ENCODE measurements at regions not wholly inside any gene's neighbourhood (a gene's known extent, or its start where the extent isn't known, plus 50 kb on each side); places are given as distances from the start of the nearest gene placed in this dataset.

DNA sequence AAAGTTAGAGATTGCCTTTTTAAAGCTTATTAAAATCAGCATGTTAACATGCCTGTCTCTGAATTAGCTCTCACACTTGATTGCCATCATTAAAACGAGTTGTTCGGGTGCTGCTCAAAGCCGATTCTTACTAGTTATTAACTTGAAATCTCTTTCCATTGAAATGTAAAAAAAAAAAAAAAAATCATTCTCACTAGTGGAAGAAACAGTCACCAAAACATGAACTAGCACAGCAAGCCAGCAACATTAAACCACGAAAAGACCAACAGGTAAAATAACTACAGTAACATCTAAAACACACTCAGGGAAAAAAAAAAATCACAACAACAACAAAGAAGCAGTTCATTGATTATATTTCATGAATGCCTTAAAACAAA lies 264.5 kb downstream of the MEIS1 start:
- DNase-seq (no peak), ATAC-seq (no peak)
- no peak overlapping the region for H3K27ac ChIP-seq (ENCODE audit: low read length)
- H3K4me1 ChIP-seq (ENCODE audit: control insufficient read depth, insufficient read depth, low read length) = no peaks in the 10 kb centered on the region
- intact Hi-C loops (cut with DNase I) = no loop called here
- H3K9me3 ChIP-seq (ENCODE audit: control insufficient read depth, low read length) = no peaks in the 10 kb centered on the region
- no peaks in the 10 kb centered on the region for H3K27me3 ChIP-seq (ENCODE audit: control insufficient read depth, insufficient read depth)
- 85% methylated on average over 4 of the region's 4 CpGs for WGBS
- no peak overlapping the region for H3K4me3 ChIP-seq (ENCODE audit: low read length)

DNA sequence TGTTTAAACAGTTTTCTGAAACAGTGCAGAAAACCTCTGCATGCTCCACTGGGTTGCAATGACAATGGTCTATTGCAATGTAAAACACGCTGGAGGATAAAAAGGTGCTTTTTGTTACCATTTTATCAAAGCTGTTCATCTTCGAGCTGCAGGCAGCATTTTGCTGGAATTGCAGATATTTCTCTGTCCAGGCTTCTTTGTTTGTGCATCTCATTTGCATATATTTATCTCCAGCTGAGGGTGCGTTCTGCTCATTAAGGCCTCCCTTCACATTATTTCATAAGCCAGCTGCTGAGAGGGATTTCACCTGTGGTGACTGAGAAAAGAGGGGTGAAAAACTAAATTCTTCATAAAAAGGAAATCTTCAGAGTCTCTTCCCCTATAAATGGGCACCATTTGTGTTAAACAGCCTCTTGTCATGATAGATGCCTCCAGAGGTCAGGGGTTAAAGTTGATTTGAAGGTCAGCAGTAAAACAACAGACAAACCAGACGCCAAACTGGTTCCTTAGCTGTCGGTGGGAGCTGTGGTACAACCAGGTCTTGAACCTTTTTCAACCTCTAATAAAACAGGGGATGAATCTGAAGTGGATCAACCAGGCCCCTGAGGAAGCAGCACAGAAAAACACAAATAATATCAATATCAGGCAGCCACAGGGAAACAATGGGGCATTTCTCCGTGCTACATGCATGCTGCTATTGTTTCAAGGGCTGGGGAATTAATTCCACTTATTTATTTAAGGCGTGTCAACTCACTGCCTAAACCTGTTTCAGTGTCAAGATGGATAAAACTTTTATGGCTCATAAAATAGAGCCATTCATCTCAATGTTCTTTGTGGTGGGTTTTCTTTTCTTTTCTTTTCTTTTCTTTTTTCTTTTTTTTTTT lies 265.1 kb downstream of the MEIS1 start:
- intact Hi-C loops (cut with DNase I) = no loop called here
- Histone ChIP-seq H3K4me1 (ENCODE audit: control insufficient read depth, insufficient read depth, low read length) (no peaks in the 10 kb centered on the region), H3K4me3 (ENCODE audit: low read length) (no peak overlapping the region), H3K27ac (ENCODE audit: low read length) (no peak overlapping the region), H3K27me3 (ENCODE audit: control insufficient read depth, insufficient read depth) (no peaks in the 10 kb centered on the region), H3K9me3 (ENCODE audit: control insufficient read depth, low read length) (no peaks in the 10 kb centered on the region)
- WGBS = 71% methylated on average over 7 of the region's 7 CpGs
- DNase-seq (no peak), ATAC-seq (no peak)

DNA sequence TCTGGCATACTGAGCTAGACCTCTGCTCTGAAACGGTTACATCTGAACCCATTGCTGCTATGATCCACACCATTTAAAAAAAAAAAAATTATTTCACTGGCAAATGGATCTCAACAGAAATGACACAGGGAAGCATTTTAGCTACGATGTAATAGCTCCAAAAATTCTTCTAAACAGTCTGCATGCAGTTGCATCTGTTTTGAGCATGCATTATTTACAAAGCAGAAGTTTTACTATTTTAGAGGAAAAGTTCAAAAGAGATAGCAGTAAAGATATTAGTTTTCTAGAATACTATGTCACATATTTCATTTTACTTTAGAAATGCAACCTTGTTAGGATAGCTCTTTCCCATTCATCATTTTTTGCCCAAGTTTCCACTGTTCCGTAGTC lies 265.7 kb downstream of the MEIS1 start:
- no peak overlapping the region for H3K27ac ChIP-seq (ENCODE audit: low read length)
- WGBS = 78% methylated on average over 3 of the region's 3 CpGs

DNA sequence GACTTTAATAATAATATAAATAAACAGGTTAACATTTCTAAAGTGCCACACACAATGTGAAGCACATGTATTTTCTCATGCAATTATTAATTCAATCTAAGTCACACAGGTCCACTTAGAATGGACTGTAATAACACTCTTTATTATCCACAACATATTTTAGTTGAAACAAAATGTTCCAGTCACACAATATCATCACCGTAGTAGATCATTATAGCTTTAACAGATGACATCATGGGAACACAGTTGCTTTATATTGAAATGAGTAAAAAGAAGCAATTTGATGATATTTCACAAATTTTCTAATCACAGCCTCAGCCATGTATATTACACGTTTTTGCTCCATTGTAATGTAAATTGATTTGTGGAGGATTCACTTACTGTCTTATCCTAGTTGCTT lies 266.3 kb downstream of the MEIS1 start:
- WGBS = 76% methylated on average over 2 of the region's 2 CpGs
- Histone ChIP-seq H3K9me3 (ENCODE audit: control insufficient read depth, low read length) (no peaks in the 10 kb centered on the region), H3K4me3 (ENCODE audit: low read length) (no peak overlapping the region), H3K27me3 (ENCODE audit: control insufficient read depth, insufficient read depth) (no peaks in the 10 kb centered on the region), H3K27ac (ENCODE audit: low read length) (no peak overlapping the region), H3K4me1 (ENCODE audit: control insufficient read depth, insufficient read depth, low read length) (no peaks in the 10 kb centered on the region)
- intact Hi-C loops (cut with DNase I) = no loop called here
- DNase-seq = no peak
- ATAC-seq = no peak

More for the DNA sequence above, 265.7 kb downstream of the MEIS1 start:
- Histone ChIP-seq H3K4me3 (ENCODE audit: low read length) (no peak overlapping the region), H3K9me3 (ENCODE audit: control insufficient read depth, low read length) (no peaks in the 10 kb centered on the region), H3K4me1 (ENCODE audit: control insufficient read depth, insufficient read depth, low read length) (no peaks in the 10 kb centered on the region), H3K27me3 (ENCODE audit: control insufficient read depth, insufficient read depth) (no peaks in the 10 kb centered on the region)
- DNase-seq (no peak), ATAC-seq (no peak)
- intact Hi-C loops (cut with DNase I) = no loop called here

DNA sequence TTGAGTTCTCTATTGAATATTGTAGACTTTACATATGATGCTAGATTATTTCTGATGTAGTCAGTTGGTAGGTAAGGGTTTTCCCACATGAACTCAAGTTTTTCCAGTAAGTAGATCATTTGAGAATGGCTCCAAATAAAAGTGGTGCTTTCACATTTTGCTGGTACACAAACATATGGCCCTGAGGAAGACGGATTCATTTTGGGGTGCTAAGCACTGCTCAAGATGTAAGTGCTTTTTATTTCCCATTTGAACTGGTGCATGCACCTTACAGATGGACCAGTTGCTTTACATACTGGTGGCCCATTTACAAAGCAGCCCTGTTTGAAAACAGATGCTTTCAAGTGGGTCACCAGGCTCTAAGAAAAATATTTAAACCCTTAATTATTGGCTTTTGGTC lies 266.7 kb downstream of the MEIS1 start:
- no peaks in the 10 kb centered on the region for H3K9me3 ChIP-seq (ENCODE audit: control insufficient read depth, low read length)
- intact Hi-C loops (cut with DNase I) = no loop called here
- no peaks in the 10 kb centered on the region for H3K4me1 ChIP-seq (ENCODE audit: control insufficient read depth, insufficient read depth, low read length)
- no peak for DNase-seq
- H3K4me3 ChIP-seq (ENCODE audit: low read length) = no peak overlapping the region
- ATAC-seq = no peak
- no peak overlapping the region for H3K27ac ChIP-seq (ENCODE audit: low read length)
- WGBS = 85% methylated on average over 1 of the region's 1 CpG
- H3K27me3 ChIP-seq (ENCODE audit: control insufficient read depth, insufficient read depth) = no peaks in the 10 kb centered on the region

DNA sequence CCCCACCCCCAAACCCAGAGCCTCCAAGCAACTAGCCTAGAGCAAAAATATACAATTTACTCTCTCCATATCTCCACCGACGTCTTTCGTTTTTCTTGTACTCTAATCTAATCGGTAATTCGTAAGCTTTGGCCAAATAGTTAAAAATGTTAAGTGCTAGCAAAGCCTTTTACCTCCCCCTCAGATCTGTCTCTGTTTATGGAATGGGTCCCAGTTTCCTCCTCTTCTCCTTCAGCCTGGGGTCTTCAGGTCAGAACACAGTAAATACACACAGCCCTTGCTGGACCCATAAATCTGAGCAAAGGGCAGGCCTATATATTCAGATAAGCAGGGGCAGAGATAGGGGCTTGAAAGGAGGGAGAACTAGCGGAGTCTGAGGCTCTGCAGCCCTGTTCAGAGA lies 267.4 kb downstream of the MEIS1 start:
- no peaks in the 10 kb centered on the region for H3K27me3 ChIP-seq (ENCODE audit: control insufficient read depth, insufficient read depth)
- intact Hi-C loops (cut with DNase I) = no loop called here

DNA sequence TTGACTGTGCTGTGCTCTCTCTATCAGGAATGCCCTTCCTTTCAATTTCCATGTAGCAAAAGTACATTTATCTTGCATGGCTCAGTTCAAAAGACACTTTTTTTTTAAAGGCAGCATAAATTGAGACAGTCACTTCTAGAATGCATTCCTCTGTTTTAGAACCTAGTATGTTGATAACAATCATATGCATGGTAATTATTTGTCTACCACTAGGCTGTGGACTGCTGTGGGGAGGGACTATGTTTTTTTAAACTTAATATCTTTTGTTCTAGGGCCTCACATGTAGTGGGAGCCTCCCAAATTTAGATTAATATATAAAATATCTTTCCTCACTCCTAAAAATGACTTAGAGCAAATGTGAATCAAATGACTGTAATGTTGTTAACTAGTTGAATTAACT lies 269.9 kb downstream of the MEIS1 start:
- no peaks in the 10 kb centered on the region for H3K4me1 ChIP-seq (ENCODE audit: control insufficient read depth, insufficient read depth, low read length)
- intact Hi-C loops (cut with DNase I) = no loop called here
- H3K27me3 ChIP-seq (ENCODE audit: control insufficient read depth, insufficient read depth) = peaks cover 3% of the 10 kb centered on the region
- H3K4me3 ChIP-seq (ENCODE audit: low read length) = no peak overlapping the region
- ATAC-seq (no peak), DNase-seq (no peak)
- H3K27ac ChIP-seq (ENCODE audit: low read length) = no peak overlapping the region
- no peaks in the 10 kb centered on the region for H3K9me3 ChIP-seq (ENCODE audit: control insufficient read depth, low read length)

More for the DNA sequence above, 267.4 kb downstream of the MEIS1 start:
- Histone ChIP-seq H3K4me3 (ENCODE audit: low read length) (no peak overlapping the region), H3K27ac (ENCODE audit: low read length) (no peak overlapping the region), H3K4me1 (ENCODE audit: control insufficient read depth, insufficient read depth, low read length) (no peaks in the 10 kb centered on the region), H3K9me3 (ENCODE audit: control insufficient read depth, low read length) (no peaks in the 10 kb centered on the region)
- ATAC-seq (no peak), DNase-seq (no peak)
- WGBS = 36% methylated on average over 6 of the region's 6 CpGs

DNA sequence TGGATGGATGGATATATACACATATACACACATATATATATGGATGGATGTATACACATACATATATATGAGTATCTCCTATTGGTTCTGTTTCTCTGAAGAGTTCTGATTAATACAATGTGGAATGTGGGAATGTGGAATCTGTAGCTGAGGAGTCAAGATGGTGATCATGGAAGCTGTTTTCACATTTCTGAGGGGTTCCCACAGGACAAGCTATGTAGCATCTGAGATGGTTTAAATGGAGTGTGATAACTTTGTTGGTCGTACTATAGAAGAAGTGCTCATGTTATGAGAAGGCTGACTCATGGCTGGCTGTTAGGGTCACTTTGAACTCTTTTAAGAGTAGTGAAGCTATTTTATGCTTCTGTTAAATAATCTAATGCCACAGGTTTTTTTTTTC lies 279.7 kb downstream of the MEIS1 start:
- Histone ChIP-seq H3K9me3 (ENCODE audit: control insufficient read depth, low read length) (no peaks in the 10 kb centered on the region), H3K27me3 (ENCODE audit: control insufficient read depth, insufficient read depth) (peaks cover 1% of the 10 kb centered on the region), H3K4me1 (ENCODE audit: control insufficient read depth, insufficient read depth, low read length) (no peaks in the 10 kb centered on the region), H3K4me3 (ENCODE audit: low read length) (no peak overlapping the region), H3K27ac (ENCODE audit: low read length) (no peak overlapping the region)
- WGBS = 80% methylated on average over 1 of the region's 1 CpG
- ATAC-seq (no peak), DNase-seq (no peak)
- intact Hi-C loops (cut with DNase I) = no loop called here

DNA sequence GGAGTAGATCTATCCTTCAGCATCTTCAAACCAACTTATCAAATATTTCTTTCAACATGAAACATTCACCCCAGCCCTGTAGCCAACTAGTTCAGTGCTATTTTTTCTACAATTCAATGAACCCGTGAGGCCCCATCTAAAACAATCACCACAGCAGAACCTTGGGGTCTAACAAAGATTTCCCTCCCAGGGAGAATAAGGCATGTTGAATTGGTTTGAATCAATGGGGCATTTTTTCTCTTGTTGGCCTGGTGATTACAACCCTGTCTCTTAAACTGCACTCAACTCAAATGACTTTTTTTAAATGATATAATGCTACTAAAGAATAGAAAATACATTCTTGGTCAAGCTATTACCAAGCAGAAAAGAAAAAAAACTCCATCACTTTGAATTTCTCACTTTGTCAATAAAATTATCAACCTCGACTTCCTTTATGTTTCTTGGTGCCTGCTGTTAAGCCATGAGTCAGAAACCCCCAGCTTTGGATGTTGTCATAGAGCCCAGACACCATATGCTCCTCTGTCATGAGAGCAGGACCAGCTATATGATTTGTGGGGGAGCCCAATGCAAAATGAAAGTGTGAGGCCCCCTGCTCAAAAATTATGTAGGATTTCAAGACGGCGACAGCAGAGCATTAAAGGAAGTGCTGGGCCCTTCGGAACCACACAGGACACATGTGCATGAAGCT lies 282.4 kb downstream of the MEIS1 start:
- intact Hi-C loops (cut with DNase I) = no loop called here
- ATAC-seq = no peak
- Histone ChIP-seq H3K4me3 (ENCODE audit: low read length) (no peak overlapping the region), H3K27me3 (ENCODE audit: control insufficient read depth, insufficient read depth) (no peaks in the 10 kb centered on the region), H3K4me1 (ENCODE audit: control insufficient read depth, insufficient read depth, low read length) (no peaks in the 10 kb centered on the region), H3K27ac (ENCODE audit: low read length) (no peak overlapping the region), H3K9me3 (ENCODE audit: control insufficient read depth, low read length) (no peaks in the 10 kb centered on the region)
- WGBS = 57% methylated on average over 5 of the region's 5 CpGs
- DNase-seq = no peak

DNA sequence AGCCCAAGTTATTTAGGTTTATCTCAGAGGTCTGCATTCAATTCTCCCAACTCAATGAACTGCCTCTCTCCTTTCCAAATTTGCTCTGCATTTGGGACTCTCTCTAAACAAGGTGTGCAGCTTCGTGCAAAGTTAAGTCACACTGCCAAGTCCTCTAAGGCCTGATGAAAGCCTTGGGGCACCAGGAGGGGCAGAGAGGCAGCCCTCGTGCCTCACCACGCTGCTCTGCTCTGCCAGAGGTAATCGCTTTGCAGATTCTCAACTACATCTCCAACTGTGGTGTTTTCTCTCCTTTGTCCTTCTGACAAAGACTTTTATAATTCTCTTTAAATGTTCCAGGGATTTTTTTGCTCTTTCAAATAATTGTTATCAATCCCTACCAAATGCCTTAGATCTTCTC lies 283.0 kb downstream of the MEIS1 start:
- Histone ChIP-seq H3K27ac (ENCODE audit: low read length) (no peak overlapping the region), H3K9me3 (ENCODE audit: control insufficient read depth, low read length) (no peaks in the 10 kb centered on the region), H3K4me3 (ENCODE audit: low read length) (no peak overlapping the region), H3K4me1 (ENCODE audit: control insufficient read depth, insufficient read depth, low read length) (no peaks in the 10 kb centered on the region), H3K27me3 (ENCODE audit: control insufficient read depth, insufficient read depth) (no peaks in the 10 kb centered on the region)
- DNase-seq (no peak), ATAC-seq (no peak)
- intact Hi-C loops (cut with DNase I) = no loop called here
- 69% methylated on average over 4 of the region's 4 CpGs for WGBS

DNA sequence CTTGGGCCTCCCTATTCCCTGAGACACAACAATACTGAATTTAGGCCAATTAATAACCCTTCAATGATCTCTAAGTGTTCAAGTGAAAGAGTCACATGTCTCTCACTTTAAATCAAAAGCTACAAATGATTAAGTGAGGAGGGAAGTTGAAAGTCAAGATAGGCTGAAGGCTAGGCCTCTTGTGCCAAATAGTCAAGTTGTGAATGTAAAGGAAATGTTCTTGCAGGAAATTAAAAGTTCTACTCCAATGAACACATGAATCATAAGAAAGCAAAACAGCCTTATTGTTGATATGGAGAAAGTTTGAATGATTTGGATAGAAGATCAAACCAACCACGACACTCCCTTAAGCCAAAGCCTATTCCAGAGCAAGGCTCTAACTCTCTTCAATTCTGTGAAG lies 286.9 kb downstream of the MEIS1 start:
- Histone ChIP-seq H3K4me1 (ENCODE audit: control insufficient read depth, insufficient read depth, low read length) (no peaks in the 10 kb centered on the region), H3K27ac (ENCODE audit: low read length) (no peak overlapping the region), H3K4me3 (ENCODE audit: low read length) (no peak overlapping the region), H3K27me3 (ENCODE audit: control insufficient read depth, insufficient read depth) (no peaks in the 10 kb centered on the region), H3K9me3 (ENCODE audit: control insufficient read depth, low read length) (no peaks in the 10 kb centered on the region)
- intact Hi-C loops (cut with DNase I) = no loop called here
- DNase-seq (no peak), ATAC-seq (no peak)
- WGBS = 76% methylated on average over 1 of the region's 1 CpG

Data from right cardiac atrium (tissue), 5 donors.